ENCODE measurements at regions not wholly inside any gene's neighbourhood (a gene's known extent, or its start where the extent isn't known, plus 50 kb on each side); places are given as distances from the start of the nearest gene placed in this dataset.

DNA sequence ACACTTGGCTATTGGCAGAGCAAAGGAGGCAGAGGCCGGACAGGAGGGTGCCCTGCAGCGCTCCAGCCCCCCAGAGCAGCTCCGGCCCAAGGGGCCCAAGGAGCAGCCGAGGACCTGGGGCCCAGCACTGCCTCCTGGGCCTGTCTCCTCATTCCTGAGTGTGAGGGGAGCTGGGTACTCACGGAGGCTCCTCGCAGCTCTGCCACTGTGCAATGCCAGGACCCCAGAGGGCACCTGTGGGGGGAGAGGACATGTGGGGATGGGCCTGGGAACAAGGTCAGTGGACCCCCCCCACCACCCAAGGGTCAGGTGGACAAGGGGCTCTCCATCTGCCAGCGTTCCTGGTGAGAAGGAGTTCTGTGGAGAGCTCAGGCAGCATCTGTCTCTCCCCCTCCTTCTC is 192.6 kb upstream of the PPP1R26 start:
- TF ChIP-seq, protein P1, sequence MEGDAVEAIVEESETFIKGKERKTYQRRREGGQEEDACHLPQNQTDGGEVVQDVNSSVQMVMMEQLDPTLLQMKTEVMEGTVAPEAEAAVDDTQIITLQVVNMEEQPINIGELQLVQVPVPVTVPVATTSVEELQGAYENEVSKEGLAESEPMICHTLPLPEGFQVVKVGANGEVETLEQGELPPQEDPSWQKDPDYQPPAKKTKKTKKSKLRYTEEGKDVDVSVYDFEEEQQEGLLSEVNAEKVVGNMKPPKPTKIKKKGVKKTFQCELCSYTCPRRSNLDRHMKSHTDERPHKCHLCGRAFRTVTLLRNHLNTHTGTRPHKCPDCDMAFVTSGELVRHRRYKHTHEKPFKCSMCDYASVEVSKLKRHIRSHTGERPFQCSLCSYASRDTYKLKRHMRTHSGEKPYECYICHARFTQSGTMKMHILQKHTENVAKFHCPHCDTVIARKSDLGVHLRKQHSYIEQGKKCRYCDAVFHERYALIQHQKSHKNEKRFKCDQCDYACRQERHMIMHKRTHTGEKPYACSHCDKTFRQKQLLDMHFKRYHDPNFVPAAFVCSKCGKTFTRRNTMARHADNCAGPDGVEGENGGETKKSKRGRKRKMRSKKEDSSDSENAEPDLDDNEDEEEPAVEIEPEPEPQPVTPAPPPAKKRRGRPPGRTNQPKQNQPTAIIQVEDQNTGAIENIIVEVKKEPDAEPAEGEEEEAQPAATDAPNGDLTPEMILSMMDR (IDR thresholded peaks at IDR 0.05; ENCODE audit: low read depth, low read length), result no peak
- no peak overlapping the region for H3K4me3 ChIP-seq (ENCODE audit: low read depth, low read length)

DNA sequence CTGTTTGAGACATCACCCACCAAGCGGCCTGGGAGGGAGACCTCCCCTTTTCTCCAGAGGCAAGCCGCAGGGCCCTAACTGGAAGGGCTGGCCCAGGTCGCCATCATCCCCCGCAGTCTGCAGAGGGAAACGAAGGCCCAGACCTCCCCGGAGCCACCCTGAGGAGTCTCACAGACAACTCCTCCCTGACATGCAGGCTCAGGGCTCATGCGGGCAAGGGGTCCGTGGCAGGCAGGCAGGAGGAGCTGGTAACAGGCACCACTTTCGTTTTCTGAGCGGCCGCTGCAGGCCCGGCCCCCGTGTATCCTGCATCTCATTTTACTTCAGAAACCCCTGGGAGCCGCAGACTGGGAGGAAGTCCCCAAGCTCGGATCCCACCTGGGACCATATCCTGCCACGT is 192.0 kb upstream of the PPP1R26 start:
- no peak overlapping the region for H3K4me3 ChIP-seq (ENCODE audit: low read depth, low read length)
- TF ChIP-seq, protein P1 (IDR thresholded peaks at IDR 0.05; ENCODE audit: low read depth, low read length), result no peak

DNA sequence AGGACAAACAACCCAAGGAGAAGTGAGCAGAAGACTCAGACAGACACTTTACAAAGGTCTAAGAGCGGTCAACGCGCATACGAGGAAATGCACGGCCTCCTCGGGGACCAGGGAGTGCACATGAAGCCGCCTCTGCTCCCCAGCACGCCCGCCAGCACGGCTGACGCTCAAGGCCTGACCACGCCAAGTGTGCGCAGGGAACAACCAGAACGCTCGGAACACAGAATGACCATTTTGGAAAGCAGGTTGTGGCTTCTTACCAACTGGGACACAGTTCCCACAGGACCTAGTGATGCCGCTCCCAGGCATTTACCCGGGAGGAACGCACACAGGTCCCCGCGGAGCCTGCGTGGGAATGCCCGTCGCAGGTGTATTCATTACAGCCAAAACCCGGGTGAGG is 191.5 kb upstream of the PPP1R26 start:
- TF ChIP-seq, protein P1 (IDR thresholded peaks at IDR 0.05; ENCODE audit: low read depth, low read length), result no peak
- H3K4me3 ChIP-seq (ENCODE audit: low read depth, low read length), result no peak overlapping the region

DNA sequence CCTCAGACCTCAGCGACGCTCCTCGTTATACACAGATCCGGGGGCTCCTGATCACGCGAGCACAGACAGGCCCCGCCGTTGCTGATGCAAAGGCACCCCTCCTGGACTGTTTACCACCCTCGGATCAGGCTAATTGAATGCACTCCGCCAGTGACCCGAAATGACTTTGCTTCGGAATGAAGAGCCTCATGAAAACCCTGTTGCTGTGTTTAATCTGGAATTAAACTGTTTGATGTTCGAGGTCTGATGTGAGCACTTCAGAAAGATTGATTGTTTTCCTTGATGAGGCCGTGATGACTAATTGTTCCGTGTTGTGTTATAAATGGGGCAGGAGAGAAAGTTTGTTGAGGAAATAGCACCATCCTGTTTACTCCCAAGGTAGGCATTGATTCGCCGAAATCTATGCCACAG is 190.5 kb upstream of the PPP1R26 start:
- TF ChIP-seq, protein P1 (IDR thresholded peaks at IDR 0.05; ENCODE audit: low read depth, low read length), result no peak
- H3K4me3 ChIP-seq (ENCODE audit: low read depth, low read length), result no peak overlapping the region

DNA sequence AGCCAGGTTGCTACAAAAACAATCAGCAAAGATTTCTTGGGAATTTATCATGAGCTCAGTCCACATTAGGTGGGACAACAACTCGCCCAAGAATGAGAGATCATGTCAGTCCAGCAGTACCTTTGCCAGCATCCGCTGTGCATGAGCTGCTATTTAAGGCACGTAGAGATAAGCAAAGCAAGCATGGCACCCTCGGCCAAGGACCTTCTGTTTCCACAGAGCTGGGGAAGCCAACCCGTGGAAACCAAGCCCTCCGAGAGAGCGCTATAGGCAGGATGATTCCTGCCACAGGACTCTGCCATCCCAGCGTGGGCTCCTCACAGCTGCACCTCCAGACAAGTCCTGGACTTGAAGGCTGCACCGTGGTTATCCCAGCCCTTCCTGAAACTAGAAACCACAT is 189.5 kb upstream of the PPP1R26 start:
- TF ChIP-seq, protein P1 (IDR thresholded peaks at IDR 0.05; ENCODE audit: low read depth, low read length), result no peak
- H3K4me3 ChIP-seq (ENCODE audit: low read depth, low read length), result no peak overlapping the region

DNA sequence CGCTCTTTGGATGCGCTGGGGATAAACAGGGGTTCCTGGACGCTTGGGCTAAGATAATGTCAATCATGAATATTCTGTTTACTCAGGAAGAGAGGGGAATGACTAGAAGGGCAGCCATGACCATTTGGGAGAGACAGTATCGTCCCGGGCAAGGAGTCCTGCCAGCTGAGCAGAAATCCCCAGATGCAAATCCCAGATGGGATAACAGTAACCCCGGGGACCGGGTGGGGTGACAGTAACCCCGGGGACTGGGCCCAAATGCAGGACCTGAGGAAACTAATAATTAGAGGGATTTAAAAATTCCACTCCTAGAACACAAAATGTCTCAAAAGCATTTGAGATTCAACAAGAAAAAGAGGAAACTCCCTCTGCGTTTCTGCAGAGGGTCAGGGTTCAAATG is 189.0 kb upstream of the PPP1R26 start:
- TF ChIP-seq, protein P1 (IDR thresholded peaks at IDR 0.05; ENCODE audit: low read depth, low read length), result no peak
- H3K4me3 ChIP-seq (ENCODE audit: low read depth, low read length), result no peak overlapping the region

DNA sequence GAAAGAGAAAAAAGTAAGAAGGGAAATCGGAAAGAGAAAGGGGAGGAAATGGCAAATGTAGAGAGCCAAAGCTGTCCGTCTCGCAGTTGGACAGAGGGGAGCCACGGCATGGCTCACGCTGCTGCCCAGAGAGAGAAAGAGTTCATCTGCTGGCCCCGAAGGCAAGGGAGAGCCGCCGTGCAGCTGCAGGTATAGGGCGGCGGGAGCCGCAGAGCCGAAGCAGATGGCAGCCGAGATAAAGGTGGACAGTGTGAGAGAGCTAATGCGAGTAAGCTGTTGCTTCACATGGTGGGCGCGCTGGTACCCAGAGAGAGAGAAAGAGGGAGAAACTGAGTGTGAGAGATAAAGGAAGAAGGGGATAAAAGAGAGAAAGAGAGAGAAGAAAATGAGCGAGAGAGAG is 188.4 kb upstream of the PPP1R26 start:
- TF ChIP-seq, protein P1 (IDR thresholded peaks at IDR 0.05; ENCODE audit: low read depth, low read length), result no peak
- no peak overlapping the region for H3K4me3 ChIP-seq (ENCODE audit: low read depth, low read length)
